ES-I3 (cell line): ENCODE measurements at regions not wholly inside any gene's neighbourhood (a gene's known extent, or its start where the extent isn't known, plus 50 kb on each side); places are given as distances from the start of the nearest gene placed in this dataset.
"Not testable (repeated sequence)": the region's sequence is repeated elsewhere in the genome, so short reads cannot be mapped to it uniquely, and the experiment has no call there.

Source experiments
- H3K36me3 ChIP-seq: 2 replicates; pipeline ENCODE4 v1.6.1; 2013; ENCODE audit warnings: mild to moderate bottlenecking, low read length, control low read depth, moderate library complexity; ENCODE audit not compliant: insufficient read depth
- H3K4me1 ChIP-seq: 2 replicates; pipeline ENCODE4 v1.6.1; 2013; ENCODE audit warnings: mild to moderate bottlenecking, control low read depth, low read length; ENCODE audit not compliant: insufficient read depth
- H3K9ac ChIP-seq: 2 replicates; pipeline ENCODE4 v1.6.1; 2013; ENCODE audit warnings: low read depth, mild to moderate bottlenecking, low read length, moderate library complexity
- H3K9me3 ChIP-seq: 2 replicates; pipeline ENCODE4 v1.6.1; 2013; ENCODE audit warnings: mild to moderate bottlenecking, low read length, moderate library complexity; ENCODE audit not compliant: control insufficient read depth, insufficient read depth

GRCh38 chr2:180591093-180591781, 389.2 kb upstream of the UBE2E3 start:
- H3K9ac ChIP-seq, H3K9me3 ChIP-seq, H3K4me1 ChIP-seq, H3K36me3 ChIP-seq: not testable (repeated sequence)

- no peaks in the 10 kb centered on the region for H3K36me3 ChIP-seq
- no peak overlapping the region for H3K9ac ChIP-seq
- no peaks in the 10 kb centered on the region for H3K4me1 ChIP-seq
- H3K9me3 ChIP-seq = no peaks in the 10 kb centered on the region
Observed at GRCh38 chr2:180583441-180584140, 396.8 kb upstream of the UBE2E3 start.

GRCh38 chr2:180579388-180579787, 401.0 kb upstream of the UBE2E3 start:
- Histone ChIP-seq H3K9ac (no peak overlapping the region), H3K36me3 (no peaks in the 10 kb centered on the region), H3K9me3 (no peaks in the 10 kb centered on the region), H3K4me1 (no peaks in the 10 kb centered on the region)

- no peak overlapping the region for H3K9ac ChIP-seq
- H3K4me1 ChIP-seq = no peaks in the 10 kb centered on the region
- H3K9me3 ChIP-seq = no peaks in the 10 kb centered on the region
Observed at GRCh38 chr2:180578441-180578840, 402.0 kb upstream of the UBE2E3 start.

GRCh38 chr2:180577567-180577966, 402.8 kb upstream of the UBE2E3 start:
- Histone ChIP-seq H3K36me3 (no peaks in the 10 kb centered on the region), H3K4me1 (no peaks in the 10 kb centered on the region), H3K9ac (no peak overlapping the region), H3K9me3 (no peaks in the 10 kb centered on the region)

More at GRCh38 chr2:180578441-180578840, 402.0 kb upstream of the UBE2E3 start:
- H3K36me3 ChIP-seq = no peaks in the 10 kb centered on the region

GRCh38 chr2:180573951-180574350, 406.5 kb upstream of the UBE2E3 start:
- no peaks in the 10 kb centered on the region for H3K36me3 ChIP-seq
- H3K4me1 ChIP-seq = no peaks in the 10 kb centered on the region
- H3K9ac ChIP-seq = no peak overlapping the region
- H3K9me3 ChIP-seq = no peaks in the 10 kb centered on the region

GRCh38 chr2:180572346-180572745, 408.1 kb upstream of the UBE2E3 start:
- H3K36me3 ChIP-seq = no peaks in the 10 kb centered on the region

GRCh38 chr2:180571559-180571958, 408.8 kb upstream of the UBE2E3 start:
- no peaks in the 10 kb centered on the region for H3K4me1 ChIP-seq
- no peak overlapping the region for H3K9ac ChIP-seq
- H3K36me3 ChIP-seq = no peaks in the 10 kb centered on the region
- no peaks in the 10 kb centered on the region for H3K9me3 ChIP-seq

More at GRCh38 chr2:180572346-180572745, 408.1 kb upstream of the UBE2E3 start:
- no peak overlapping the region for H3K9ac ChIP-seq
- H3K4me1 ChIP-seq = no peaks in the 10 kb centered on the region
- H3K9me3 ChIP-seq = no peaks in the 10 kb centered on the region

GRCh38 chr2:180570864-180571263, 409.5 kb upstream of the UBE2E3 start:
- no peaks in the 10 kb centered on the region for H3K9me3 ChIP-seq
- H3K4me1 ChIP-seq = no peaks in the 10 kb centered on the region
- no peak overlapping the region for H3K9ac ChIP-seq
- no peaks in the 10 kb centered on the region for H3K36me3 ChIP-seq

- Histone ChIP-seq H3K9ac (no peak overlapping the region), H3K36me3 (no peaks in the 10 kb centered on the region), H3K9me3 (no peaks in the 10 kb centered on the region), H3K4me1 (no peaks in the 10 kb centered on the region)
Observed at GRCh38 chr2:180564051-180564450, 416.4 kb upstream of the UBE2E3 start.

GRCh38 chr2:180562378-180562777, 418.0 kb upstream of the UBE2E3 start:
- H3K9ac ChIP-seq = no peak overlapping the region
- no peaks in the 10 kb centered on the region for H3K36me3 ChIP-seq
- H3K4me1 ChIP-seq = no peaks in the 10 kb centered on the region
- no peaks in the 10 kb centered on the region for H3K9me3 ChIP-seq

GRCh38 chr2:180559771-180560170, 420.6 kb upstream of the UBE2E3 start:
- no peaks in the 10 kb centered on the region for H3K9me3 ChIP-seq
- H3K36me3 ChIP-seq = no peaks in the 10 kb centered on the region
- H3K4me1 ChIP-seq = no peaks in the 10 kb centered on the region
- H3K9ac ChIP-seq = no peak overlapping the region

GRCh38 chr2:180559038-180559437, 421.4 kb upstream of the UBE2E3 start:
- H3K36me3 ChIP-seq = no peaks in the 10 kb centered on the region
- no peaks in the 10 kb centered on the region for H3K4me1 ChIP-seq
- H3K9me3 ChIP-seq = no peaks in the 10 kb centered on the region
- H3K9ac ChIP-seq = no peak overlapping the region

- Histone ChIP-seq H3K9ac (no peak overlapping the region), H3K4me1 (no peaks in the 10 kb centered on the region), H3K9me3 (no peaks in the 10 kb centered on the region), H3K36me3 (no peaks in the 10 kb centered on the region)
Observed at GRCh38 chr2:180555391-180555965, 424.9 kb upstream of the UBE2E3 start.

GRCh38 chr2:180554330-180554729, 426.1 kb upstream of the UBE2E3 start:
- H3K4me1 ChIP-seq = no peaks in the 10 kb centered on the region
- no peaks in the 10 kb centered on the region for H3K9me3 ChIP-seq
- H3K9ac ChIP-seq = no peak overlapping the region
- no peaks in the 10 kb centered on the region for H3K36me3 ChIP-seq
